Stimulated activated CD4-positive, alpha-beta T cell treated with anti-CD3 and anti-CD28 coated beads, Interleukin-4, amount 100 ng/mL, for 4 hours (primary cell): ENCODE measurements at regions not wholly inside any gene's neighbourhood (a gene's known extent, or its start where the extent isn't known, plus 50 kb on each side); places are given as distances from the start of the nearest gene placed in this dataset.

ENCODE experiments used
- DNase-seq, 2 experiments: peaks; one replicate each; pipeline ENCODE4 v3.0.0-alpha.2; 2020

DNA sequence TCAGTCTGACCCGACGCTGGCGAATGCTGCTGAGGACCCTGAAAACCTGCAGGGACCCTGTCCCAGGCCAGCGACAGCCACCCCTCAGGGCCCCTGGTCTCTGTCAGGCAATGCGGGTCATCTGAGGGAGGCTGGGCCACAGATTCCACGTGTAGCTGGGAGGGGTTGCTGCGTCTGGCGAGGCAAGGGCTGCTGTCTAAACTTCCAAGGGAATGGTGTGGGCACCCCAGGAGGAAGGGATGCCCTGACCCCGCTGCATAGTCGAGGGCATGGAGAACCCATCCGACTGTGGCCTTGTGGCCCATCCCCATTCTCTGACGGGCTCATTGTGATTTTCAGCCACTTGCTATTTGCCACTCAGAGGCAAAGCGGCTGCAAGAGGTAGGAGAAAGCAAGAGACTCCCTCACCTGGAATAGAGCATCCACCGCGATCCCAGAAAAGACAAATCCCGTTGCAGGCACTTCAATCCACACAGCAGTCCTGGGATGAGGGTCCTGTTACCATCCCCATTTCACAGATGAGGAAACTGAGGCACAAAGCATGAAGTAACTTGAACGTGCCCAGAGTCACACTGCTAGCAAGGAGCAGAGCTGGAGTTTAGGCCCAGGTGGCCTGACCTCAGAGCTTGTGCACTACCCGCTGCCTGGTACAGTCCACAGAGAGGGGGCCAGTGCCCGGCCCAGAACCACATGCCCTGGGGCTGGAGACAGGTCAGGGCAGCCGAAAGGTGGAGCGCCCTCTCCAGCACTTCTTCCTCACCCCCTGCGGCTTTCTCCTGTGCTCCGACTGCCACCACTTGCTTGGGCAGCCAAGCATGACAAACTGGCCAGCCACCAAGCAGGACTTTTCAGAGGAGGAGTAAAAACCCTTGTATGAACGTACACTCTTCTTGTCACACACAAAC lies 163.8 kb upstream of the KLF14 start:
- no peak for DNase-seq

DNA sequence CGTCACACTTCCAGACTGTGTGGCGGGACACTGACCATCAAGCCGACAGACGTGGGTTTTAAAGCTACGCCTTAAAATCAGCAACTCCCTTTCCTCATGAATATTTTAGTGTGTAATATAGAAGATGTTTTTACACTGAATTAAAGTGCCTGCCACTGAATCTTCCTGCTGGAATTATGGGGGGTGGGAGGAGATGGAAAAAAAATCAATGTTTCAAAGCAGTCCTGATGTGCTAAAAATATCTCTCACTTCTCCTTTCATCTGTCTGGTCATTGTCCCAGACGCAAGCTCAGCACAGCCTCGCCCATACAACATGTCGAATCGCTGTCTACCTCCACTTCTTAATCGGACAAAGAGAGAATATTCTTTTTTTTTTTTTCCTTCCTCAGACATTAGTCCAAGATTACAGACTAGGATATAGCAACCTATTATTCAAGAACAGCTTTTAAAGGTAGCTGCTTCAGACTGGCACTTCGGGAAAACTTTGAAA lies 165.1 kb upstream of the KLF14 start:
- no peak for DNase-seq

DNA sequence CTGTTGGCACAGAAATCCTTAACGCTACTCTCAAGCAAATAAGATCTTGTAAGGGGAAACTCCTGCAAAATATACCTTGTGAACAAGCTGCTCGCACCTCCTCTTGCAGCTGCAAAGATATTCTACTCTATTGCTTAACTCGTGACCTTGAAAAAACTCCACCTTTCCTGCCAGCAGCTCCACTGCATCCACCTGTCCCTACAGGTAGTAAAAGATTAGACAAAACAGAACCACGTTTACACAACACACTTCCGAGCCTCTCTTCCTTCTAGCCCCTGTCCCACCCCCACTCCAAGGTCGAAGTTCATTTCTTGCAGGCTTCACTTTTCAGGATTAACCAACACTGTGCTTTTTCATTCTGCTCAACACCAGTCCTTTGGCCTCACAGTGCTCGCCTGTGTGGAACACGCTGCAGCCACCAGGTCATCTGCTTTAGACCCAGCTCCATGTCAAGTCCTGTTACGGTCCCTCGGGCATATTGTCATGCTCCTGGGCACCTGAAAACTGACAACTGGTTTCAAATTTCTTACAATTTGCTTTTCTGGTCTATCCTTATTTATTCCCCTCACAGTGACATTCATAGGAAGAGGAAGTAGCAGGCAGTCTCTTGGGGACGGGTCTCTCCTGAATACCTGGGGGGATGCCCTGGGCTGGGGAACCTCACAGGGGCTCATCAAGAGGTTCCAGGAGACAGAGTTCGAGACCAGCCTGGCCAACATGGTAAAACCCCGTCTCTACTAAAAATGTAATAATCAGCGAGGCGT lies 165.8 kb upstream of the KLF14 start:
- no peak for DNase-seq

DNA sequence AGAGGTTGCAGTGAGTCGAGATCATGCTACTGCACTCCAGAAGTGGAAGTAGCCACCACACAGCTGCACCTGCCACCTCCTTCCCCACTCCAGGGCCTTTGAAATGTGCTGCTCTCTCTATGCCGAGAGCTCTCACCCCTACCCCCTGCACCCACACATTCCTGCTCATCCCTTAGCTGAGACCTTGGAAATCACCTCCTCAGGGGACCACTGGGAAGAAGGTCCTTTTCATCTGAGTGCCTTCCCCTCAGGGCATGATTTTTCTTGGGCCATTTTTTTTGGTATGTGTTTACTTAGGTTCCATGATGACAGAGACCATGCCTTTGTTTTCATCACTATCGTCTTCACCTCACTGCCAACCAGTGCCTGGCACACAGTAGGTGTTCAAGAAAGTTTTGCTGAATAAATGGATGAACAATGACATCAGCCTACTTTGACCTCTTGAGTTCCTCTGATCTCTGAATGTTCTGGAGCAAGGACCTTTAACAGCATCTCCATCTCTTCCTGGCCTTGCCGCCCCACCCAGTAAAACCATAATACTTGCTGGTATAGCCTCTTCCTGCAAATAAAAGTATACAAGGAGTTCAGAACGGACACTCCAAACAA lies 166.6 kb upstream of the KLF14 start:
- no peak for DNase-seq

DNA sequence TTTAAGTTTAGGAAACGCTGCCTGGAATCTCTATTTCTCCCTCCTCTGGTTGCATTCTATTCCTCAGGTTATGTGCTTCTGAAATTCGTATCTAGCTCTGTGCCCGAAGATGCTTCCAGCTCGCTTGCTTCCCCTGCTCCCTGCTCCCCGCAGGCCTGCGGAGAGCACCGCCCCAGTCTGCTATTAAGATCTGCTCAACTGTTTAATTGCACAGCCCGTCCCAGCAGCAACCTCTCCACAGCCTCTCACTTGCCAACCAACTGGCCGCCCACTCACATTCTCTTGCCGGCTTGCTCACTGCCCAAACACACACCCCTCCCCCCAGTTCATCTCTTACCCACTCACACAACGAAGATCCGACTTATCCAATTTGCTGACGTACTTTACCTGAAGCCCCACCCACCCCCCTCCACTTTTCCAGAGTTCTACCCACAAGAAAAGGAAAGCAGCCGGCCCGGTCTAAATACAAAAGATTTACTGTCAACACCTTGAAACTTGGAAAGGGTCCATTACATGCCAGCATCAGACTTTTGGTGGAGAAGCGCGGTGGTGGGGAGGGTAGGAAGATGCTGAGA lies 167.3 kb upstream of the KLF14 start:
- no peak for DNase-seq

DNA sequence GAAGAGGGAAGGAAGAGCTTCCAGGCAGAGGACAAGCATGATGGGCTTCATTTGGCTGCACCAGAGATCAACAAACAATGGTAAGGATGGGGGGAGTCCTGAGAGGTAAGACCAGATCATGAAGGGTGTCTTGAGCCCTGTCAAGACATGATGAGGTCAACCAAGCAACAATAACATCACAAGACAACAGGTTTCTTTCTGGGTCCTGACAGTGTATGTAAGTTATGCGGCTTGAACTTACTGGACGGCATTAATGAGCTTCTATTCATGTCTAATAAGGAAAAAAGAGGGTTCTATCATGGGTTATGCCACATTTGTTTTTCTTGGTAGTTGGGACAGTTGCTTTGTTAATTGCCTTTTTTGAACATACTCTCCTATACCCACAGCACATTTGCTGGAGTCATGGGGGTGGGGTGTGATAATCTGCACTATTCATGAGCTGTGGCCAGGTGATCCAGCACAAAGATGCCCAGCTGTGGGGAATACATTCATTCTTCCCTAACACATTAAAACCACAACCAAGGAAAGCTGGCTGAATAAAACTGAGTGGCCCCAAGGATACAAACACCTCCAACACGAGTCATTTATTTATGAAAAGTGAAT lies 168.8 kb upstream of the KLF14 start:
- DNase-seq, result no peak

DNA sequence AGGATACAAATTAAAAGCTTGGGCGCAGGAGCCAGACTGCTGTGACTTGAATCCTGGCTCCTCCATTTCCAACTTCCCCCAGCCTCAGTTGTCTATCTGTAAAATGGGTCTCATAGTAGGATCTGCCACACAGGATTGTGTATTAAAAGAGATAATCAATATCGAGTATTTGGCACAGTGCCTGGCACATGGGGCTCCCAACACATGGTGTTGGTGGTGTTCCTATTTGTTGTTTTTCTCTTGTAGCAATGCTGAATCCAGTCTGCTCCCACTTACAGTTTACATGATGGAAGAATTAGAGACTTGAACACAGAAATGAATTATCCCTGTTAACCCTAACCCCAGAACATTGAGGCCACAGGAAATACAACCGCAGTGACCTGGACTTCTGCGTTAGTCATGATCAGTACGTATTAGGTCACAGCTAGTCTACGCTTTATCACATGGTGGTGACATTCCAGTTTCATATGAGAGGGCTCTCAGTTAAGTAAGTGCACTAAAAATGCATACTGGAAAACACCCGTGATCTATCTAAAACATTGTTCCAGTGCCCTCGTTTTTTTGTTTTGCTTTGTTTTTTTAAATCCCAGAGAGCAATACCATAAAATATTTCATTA lies 169.5 kb upstream of the KLF14 start:
- DNase-seq, result no peak

DNA sequence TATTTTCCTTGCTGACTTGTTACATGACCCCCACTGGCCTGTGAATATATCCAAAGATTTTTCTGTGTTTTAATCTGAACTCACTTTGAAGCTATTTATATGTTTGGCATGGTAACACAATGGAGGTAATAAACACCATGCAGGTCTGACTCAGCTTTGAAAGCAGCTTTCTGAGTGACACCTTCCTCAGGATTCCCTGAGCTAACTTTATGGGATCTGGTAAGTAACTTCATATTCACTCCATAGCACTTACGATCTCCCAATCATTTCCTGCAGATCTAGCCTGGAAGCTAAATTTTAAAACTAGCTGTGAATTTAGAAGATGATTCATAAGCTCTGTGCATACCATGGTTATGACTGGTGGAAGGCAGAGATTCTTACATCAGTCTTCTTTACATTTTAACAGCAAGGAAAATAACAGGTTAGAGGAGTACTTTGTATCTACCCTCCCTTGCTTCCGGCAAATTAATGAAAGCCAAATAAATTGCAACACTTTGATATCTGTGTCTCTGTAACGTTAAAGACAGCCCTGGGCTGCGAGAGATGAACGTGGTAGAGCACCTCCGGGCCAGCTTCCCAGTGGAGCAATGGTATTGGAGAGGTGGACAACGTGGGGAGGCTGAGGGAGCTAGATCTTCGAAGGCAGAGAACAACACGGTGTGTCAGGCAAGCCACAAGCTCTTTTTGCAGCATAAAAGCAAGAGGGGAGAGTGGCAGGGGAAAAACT lies 170.2 kb upstream of the KLF14 start:
- DNase-seq, result no peak

DNA sequence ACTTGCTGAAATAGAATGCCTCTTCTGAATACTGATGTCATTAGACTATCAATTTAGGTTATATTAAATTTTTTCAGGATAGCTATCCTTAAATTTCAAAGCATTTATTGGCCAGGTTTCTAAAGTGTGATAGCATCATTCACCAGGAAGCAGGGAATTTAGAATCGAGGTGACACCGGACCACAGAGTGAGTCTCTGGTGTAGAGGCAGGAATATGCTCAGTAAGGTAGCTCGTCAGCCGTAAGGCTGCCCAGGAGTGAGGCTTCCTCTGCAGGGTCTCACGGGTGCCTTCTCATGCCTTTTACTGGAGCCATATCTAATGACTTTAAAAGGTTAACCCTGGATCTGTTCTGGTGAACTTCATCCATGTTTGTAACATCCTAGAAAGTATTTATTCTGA lies 170.8 kb upstream of the KLF14 start:
- DNase-seq, result no peak

DNA sequence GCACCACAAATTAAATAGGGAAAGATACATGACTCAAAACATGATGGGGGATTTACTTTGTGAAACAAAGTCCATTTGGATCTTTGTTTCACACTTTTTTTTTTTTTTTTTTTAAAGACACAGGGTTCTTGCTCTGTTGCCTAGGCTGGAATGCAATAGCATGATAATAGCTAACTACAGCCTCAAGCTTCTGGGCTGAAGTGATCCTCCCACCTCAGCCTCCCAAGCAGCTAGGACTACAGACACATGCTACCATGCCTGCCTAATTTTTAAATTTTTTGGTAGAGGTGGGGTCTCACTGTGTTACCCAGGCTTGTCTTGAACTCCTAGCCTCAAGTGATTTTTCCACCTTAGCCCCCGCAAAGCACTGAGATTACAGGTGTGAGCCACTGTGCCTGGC lies 172.6 kb upstream of the KLF14 start:
- no peak for DNase-seq

DNA sequence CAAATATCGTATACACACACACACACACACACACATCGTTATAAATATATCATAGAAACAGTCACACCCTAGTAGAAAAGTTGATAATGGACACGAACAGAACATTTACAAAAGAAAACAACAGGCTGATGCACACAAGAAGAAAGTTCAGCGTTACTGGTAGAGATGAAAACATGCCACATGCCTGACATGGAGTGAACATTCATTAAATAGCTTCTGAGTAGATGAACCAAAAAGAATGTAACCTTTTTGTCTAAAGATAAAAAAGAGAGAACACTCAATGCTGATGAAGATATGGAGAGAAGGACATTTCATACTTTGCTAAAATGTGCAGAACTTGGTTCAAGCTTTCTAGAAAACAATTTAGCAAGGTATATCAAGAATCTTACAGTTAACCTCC lies 173.4 kb upstream of the KLF14 start:
- DNase-seq, result no peak

DNA sequence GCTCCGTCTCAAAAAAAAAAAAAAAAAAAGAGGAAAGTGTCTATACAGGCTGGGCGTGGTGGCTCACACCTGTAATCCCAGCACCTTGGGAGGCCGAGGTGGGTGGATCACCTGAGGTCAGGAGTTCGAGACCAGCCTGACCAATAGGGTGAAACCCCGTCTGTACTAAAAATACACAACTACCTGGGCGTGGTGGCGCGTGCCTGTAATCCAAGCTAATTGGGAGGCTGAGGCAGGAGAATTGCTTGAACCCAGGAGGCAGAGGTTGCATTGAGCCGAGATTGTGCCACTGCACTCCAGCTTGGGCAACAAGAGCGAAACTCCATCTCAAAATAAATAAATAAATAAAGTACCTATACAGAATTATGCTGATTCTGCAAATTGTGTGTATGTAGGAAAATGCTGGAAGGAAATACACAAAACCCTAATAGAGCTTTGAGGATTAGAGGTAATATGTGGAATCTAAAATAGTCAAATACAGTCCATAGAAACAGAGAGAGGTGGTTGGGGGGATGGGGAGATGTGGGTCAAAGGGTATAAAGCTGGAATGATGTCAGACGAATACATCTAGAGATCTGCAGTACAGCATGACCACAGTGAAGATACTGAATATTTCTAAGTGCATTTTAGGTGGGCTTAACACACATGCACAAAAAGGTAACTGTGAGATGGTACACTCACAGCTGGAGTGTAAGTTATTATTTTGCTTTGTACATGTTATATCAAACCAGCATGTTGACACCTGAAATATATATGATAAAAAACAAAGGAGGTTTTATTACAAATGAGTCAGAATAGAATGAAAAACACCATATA lies 174.5 kb upstream of the KLF14 start:
- DNase-seq, result no peak

DNA sequence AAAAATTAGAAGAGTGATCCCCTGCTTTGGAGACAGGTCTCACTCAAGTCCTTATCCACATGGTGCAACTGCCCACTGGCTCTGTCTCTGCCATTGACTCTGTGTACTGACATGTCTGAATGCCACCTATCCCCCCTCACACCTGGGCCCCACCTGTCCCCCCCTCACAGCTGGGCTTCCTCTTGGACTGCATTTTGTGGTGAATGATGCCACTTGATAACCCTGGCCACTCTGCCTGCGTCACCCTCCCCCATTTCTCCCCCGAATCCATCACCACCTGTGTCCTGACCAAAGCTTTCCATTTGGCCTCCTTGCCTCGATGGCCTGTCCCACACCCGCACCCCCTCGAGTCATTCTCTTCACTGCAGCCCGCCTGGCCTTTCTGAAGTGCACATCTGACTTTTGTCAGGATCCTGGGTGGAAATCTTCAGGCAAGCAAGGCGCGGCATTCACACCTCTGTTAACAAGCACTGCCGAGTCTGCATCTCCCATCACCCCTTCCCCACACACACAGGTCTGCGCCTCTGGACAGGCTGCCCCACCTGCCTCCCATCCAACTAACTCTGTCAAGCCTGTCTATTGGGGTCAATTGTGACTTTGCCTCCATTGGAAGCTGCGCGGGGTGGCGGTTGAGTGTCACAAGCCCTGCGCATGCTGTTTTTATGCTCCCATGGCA lies 175.3 kb upstream of the KLF14 start:
- no peak for DNase-seq

DNA sequence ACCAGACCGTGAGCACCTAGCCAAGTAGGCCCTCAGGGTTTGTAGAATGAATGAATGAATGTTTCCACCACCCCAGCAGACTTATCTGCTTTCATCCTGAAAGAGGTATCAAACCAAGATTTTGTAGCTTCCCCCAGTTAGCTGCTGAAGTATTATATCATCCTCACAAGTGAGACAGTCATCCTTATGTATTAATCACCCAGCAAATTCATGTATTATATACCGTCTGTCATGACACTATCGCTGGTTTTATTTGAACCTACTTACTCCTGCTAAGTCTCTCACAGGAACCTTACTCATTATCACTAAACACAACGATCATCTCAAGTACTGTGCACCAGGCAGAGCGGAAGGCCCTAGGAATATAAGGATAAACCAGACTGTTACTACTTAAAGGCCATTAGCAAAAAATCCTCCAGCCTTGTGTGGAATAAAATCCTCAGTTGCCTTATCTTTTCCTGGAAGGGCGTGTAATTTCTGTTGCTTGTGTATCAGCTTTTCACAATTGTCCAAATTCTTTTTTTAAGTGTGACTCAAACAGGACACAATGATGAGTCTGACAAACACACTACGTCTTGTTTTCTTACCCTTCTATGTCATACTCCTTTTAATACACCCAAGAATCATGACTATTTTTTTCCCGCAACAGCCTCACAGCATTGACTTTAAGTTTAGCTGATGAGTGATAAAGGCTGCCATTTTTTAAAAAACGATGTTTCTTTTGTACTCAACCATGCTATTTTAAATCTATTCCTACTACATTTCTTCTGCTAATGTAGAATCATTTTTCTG lies 176.1 kb upstream of the KLF14 start:
- DNase-seq, result no peak

DNA sequence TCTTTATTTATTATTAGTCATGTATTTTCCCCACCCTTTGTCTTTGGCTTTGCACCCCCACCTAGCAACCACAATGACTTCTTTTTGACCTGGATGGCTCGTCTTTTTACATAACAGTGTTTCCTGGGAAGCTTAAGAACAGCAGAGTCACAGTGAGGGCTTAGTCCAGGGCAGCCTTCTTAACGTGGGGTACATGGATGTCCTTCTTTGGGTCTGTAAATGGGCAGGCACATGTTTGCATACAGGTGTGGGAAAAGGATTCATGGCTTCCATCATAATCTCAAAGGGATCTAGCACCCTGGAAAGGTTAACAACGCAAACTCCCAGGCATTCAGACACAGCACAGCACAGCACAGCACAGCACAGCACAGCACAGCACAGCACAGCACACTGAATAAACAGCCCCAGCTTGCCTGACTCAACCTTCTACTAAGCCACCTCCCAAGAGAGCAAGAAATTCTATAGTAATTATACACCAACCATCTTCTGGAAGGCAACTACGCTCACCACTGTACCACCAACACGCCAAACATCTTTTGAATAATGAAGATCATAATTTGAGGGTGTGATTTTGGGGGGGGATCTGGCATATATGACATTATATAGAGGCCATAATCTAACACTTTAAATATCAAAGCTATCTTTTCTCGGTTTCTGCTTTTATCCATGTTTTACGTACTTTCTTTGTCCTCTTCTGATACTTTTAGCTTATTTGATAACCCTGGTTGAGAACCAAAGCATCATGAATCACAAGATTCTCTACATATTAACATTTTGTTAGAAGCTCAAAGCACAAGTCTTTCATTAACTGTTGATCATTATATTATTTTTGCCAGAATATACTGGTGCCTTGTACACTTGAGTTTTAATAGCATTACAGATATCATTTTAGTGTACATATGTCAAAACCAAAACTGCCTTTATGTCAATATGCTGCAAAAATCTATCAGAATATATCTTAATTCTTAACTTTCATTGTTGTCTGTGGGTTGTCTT lies 177.2 kb upstream of the KLF14 start:
- no peak for DNase-seq

DNA sequence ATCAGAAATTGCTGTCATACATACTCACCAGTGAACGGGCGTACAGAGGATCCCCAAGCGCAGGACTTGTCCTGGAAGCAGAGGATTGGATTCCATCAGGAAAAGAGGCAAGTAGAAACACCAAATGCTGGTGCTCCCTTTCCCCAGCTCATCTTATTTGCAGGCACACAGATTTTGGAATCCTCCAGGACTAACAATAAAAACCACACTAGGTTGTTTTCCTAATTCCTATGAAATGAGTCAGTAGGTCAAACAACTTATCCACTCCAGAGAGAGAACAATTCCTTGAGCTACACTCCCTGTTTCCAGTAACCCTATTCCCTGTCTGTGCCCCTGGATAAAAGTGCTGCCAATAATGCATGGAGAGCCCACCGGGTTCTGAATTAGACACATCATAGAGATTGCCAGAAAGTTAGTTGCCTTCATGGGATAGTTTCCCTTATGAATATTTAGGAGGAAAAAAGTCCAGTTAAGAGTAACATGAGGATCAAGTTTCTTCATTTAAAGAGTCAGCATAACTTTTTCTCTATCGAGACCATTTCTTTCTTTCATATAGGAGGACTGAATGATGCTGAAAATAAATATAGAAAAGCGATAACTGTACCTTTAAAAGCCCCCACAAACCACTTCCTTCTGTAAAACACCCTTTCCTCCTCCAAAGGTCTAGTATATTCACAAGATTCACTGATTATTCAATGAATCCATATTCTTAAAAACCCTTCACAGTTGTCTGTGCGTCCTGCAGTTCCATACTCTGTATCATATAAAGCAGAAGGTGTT lies 178.3 kb upstream of the KLF14 start:
- DNase-seq, result no peak
